Central memory CD4-positive, alpha-beta T cell (primary cell): ENCODE measurements at regions not wholly inside any gene's neighbourhood (a gene's known extent, or its start where the extent isn't known, plus 50 kb on each side); places are given as distances from the start of the nearest gene placed in this dataset.

Experiments
- DNase-seq: peaks from one replicate; pipeline ENCODE4 v3.0.0; 2022

DNA sequence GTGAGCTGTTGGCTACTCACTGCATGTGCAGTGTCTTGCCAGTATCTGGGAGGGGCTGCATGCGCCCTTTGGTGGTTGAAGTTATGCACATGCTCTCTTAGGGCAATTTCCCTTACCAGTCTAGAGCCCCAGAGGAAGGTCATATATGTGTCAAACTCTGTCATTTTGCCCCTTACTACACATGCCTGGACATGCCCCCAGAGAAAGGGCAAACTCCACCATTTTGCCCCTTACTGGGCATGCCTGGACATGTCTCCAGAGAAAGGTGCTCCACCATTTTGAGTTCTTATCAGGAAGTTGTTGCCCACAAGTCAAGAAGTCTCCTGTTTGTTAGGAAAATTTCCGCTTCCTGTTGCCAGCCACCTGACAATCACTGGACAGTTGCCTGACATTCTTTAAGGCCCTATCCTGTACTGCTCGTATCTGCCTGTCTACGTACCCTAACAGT is 56.4 kb upstream of the PLAC8 start:
- DNase-seq: no peak
